ENCODE measurements at regions not wholly inside any gene's neighbourhood (a gene's known extent, or its start where the extent isn't known, plus 50 kb on each side); places are given as distances from the start of the nearest gene placed in this dataset.

- TF ChIP-seq CTCF (IDR thresholded peaks at IDR 0.05) (no peak), ZFX (IDR thresholded peaks at IDR 0.05; ENCODE audit: borderline replicate concordance) (no peak)
Measured at GRCh38 chr3:84904816-84905555, 53.8 kb upstream of the CADM2 start.

All from 22Rv1 (cell line).